ENCODE measurements at regions not wholly inside any gene's neighbourhood (a gene's known extent, or its start where the extent isn't known, plus 50 kb on each side); places are given as distances from the start of the nearest gene placed in this dataset.

DNA sequence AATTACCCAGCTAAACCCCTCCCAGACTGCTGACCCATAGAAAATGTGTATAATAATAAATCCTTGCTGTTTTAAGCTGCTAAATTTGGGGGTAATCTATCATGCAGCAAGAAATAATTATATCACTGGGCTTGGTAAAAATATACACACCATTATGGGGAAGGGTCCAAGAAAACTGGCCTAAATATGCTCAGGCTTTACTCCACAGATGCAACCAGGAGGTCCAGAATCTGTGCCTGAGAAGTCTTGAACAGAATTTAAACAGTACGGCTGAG, 102.5 kb upstream of the SLC44A1 start:
- TF ChIP-seq POLR2A (IDR thresholded peaks at IDR 0.05; ENCODE audit: low read depth) (no peak), EP300 (IDR thresholded peaks at IDR 0.05) (no peak), POLR2AphosphoS5 (IDR thresholded peaks at IDR 0.05) (no peak)
- TF ChIP-seq, protein P1, sequence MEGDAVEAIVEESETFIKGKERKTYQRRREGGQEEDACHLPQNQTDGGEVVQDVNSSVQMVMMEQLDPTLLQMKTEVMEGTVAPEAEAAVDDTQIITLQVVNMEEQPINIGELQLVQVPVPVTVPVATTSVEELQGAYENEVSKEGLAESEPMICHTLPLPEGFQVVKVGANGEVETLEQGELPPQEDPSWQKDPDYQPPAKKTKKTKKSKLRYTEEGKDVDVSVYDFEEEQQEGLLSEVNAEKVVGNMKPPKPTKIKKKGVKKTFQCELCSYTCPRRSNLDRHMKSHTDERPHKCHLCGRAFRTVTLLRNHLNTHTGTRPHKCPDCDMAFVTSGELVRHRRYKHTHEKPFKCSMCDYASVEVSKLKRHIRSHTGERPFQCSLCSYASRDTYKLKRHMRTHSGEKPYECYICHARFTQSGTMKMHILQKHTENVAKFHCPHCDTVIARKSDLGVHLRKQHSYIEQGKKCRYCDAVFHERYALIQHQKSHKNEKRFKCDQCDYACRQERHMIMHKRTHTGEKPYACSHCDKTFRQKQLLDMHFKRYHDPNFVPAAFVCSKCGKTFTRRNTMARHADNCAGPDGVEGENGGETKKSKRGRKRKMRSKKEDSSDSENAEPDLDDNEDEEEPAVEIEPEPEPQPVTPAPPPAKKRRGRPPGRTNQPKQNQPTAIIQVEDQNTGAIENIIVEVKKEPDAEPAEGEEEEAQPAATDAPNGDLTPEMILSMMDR (IDR thresholded peaks at IDR 0.05) = no peak

Data from esophagus muscularis mucosa (tissue), 4 donors.